NCI-H446 (cell line): ENCODE measurements at regions not wholly inside any gene's neighbourhood (a gene's known extent, or its start where the extent isn't known, plus 50 kb on each side); places are given as distances from the start of the nearest gene placed in this dataset.

Experiments
- DNase-seq, 2 experiments: peaks; one replicate each; lab custom pipeline; 2025; lab: John Stamatoyannopoulos, UW

GRCh38 chr17:34527908-34528470 is 51.4 kb upstream of the TMEM132E start:
- no peak for DNase-seq

DNA sequence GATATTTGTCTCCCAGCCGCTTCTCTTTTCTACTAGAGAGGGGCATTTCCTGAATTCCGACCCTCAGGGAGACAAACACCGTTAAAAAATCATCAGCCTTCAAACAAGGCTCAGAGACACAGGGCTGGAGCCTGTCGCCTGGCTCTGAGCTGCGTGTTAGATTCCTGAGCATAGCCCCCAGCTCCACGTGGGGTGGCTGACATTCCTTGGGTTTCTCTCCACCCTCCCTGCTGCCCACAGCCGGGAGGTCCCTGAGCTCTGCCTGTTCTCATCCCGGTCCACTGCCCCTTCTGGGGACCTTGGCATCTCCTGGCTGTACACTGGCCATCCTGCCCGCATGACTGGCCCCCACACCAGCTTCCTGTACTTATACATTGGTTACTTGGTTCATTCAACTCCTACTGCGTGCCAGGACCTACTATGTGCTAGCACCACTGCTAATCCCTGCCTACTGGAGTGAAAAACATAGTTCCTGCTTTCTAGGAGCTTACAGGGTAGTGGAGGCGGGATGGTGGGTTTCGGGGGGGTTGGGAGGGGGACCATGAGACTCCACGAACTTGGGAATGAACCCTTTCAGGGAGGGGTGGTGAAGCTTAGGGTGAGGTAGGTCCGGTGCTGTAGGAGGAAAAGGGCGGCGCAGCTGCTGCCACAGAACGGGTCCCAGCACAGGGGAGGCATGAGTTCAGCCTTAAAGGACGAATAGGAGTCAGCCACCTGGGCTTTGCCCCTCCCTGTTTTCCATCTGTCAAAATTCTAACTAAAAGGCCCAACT is 52.1 kb upstream of the TMEM132E start:
- no peak for DNase-seq

GRCh38 chr17:34525651-34526050 is 53.7 kb upstream of the TMEM132E start:
- no peak for DNase-seq

- no peak for DNase-seq
Observed at GRCh38 chr17:34521955-34522354, 57.4 kb upstream of the TMEM132E start.

DNA sequence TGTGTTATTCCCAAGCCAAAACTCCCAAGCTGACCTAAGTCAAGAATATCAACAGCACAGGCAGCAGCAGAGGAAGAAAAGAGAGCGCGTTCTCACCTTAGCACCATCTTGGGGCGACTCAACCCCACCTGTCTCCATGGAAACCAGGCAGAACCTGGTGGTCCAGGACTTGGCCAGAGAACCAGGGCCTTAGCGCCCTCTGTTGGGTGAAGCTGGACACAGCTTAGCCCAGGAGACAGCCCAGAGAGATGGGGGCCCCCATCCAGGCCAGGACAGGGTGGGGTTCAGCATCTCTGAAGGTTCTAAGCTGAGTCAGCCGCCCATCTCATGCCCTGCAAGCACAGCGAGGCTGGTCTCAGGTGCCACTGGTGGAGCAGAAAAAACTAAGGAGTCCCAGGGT is 60.1 kb upstream of the TMEM132E start:
- DNase-seq, result no peak

- no peak for DNase-seq
Observed at GRCh38 chr17:34517406-34517805, 62.0 kb upstream of the TMEM132E start.

DNA sequence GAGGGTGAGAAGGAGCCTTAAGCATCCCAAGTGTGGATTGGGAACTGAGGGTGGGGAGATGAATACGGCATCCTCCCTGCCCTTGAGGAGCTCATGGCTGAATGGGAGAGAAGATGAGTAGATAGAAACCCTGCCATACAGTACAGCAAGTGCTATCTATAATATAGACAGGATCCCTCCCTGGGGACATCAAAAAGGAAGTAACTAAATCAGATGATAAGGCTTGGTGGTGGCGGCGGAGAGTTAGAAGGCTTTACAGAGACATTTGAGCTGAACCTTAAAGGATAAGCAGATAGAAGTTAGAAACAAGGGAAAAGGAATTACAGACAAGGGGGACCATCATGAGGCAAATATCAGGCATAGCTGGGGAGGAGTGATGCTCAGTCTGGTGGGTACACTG is 67.5 kb upstream of the TMEM132E start:
- no peak for DNase-seq

- no peak for DNase-seq
Observed at GRCh38 chr17:34511265-34511664, 68.1 kb upstream of the TMEM132E start.

- no peak for DNase-seq
Observed at GRCh38 chr17:34504814-34505484, 74.4 kb upstream of the TMEM132E start.

DNA sequence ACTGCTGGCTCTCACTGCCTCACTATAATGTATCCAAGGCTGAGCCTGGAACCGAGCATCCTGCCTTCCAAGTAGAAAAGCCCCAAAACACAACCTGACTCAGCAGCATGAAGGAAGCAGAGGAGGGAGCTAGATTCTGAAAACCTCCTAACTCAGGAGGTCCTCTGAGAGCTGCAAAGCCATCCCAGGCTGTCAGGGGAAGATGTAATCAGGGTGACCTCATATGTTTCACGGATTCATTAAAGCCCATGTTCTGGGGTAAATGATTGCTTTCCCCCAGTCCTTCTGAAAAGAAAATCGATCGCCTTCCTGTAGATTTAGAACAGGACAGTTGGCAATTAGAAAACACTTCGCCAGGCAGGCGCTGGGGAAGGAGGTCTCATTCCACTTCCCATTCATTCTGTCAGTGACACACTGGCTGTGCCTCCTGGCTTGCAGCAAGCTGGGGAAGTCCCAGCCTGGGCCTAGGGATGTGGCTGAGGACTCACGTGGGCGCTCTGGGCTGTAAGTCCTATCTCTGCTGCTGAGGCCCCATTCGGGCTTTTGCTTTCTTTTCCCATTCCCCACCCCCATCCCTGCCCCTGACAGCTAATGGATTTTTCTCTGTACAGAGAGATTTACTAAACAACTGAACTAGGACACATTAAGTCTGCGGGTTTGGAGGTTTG is 75.7 kb upstream of the TMEM132E start:
- no peak for DNase-seq

DNA sequence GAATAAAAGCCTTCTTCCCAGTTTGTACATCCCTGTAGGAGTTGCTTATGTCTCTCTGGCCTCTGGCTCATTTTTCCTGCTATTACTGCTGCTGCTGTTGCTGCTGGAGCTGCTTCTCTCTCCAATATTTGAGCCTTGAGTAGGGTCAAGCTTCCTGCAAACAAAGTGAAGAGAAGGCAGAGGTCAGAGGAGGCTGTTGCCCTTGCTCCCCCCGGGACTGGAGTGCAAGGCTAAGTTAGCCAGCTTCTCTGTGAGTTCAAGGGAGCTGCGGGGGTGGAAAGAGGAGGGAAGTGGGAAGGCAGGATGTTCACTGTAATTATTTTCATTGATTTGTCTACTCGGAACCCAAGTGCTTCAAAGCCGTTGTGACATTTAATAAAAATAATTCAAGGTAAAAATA is 77.0 kb upstream of the TMEM132E start:
- no peak for DNase-seq

DNA sequence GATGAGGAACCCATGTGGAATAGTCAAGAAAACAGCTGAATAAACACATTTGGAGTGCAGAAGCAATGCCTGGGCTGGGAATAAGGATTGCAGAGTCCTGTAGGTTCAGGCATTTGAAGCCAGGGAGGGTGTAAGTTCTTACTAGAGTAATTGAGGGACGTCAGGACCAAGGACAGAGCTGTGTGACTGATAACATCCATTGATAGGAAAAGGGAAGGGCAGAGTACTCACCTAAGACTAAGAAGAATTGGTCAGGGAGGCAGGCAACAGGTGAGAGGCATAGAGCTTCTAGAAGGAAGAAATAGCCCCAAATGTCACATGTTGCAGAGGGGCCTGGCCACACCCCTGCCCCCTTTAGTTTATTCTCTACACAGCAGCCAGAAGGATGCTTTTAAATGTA is 79.8 kb upstream of the TMEM132E start:
- DNase-seq, result no peak

DNA sequence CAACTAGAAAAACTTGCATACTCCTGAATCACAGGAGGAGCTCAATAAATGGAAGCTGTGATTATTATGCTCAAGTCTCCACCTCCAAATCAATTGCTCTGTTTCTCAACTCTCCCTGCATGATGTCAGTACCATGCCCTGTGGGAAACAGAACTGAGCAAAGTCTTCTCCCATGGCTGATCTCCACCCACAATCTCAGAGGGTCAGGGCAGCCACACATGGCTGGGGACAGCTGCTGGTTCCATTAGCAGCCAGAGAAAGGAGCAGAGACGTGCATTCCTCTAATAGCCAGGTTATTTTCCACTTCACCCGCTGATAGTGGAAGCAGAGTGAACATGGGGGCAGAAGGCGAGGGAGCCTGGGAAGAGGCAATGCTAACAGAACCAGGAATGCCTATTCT is 85.5 kb upstream of the TMEM132E start:
- DNase-seq, result no peak

- no peak for DNase-seq
Observed at GRCh38 chr17:34487626-34488025, 91.8 kb upstream of the TMEM132E start.

DNA sequence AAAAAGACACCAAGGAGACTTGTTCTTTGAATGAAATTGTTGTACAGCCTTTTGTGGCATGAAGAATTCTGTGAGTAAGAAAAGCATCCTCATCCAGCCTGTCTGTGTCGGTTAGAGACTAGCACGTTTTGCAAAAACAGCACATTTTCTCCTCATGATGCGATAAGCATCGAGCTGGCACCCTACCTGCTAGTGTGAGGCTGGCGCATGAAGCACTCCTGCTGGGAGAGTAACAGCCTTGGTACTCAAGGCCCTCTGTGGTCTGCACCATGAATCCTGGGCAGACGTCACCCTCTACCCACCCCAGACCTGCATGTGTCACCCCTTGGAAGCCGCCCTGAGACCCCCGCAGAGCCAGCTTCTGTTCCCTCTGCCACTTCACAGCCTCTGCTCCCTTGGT is 92.6 kb upstream of the TMEM132E start:
- DNase-seq, result no peak

GRCh38 chr17:34485999-34486398 is 93.4 kb upstream of the TMEM132E start:
- no peak for DNase-seq

- no peak for DNase-seq
Observed at GRCh38 chr17:34484193-34484733, 95.1 kb upstream of the TMEM132E start.

- no peak for DNase-seq
Observed at GRCh38 chr17:34482730-34483129, 96.7 kb upstream of the TMEM132E start.

GRCh38 chr17:34481779-34482178 is 97.6 kb upstream of the TMEM132E start:
- no peak for DNase-seq

GRCh38 chr17:34479371-34479770 is 100.0 kb upstream of the TMEM132E start:
- no peak for DNase-seq

GRCh38 chr17:34478244-34478643 is 101.1 kb upstream of the TMEM132E start:
- DNase-seq, result no peak

DNA sequence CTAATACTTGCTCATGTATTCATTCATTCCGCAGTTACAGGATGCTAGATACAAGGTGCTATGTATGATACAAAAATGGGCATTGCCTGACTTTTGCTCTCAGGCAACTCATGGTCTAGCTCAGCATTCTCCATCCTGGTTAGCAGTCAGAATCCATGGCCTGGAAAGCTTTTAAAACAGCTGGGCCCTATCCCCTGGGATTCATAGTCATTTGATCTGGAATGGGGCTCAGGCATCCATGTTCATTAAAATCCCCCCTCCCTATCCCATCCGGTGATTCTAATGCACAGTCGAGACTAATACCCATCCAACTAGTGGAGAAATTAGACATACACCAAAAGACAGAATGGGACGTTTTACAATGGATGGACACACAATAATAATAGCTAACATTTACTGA is 104.1 kb upstream of the TMEM132E start:
- no peak for DNase-seq

DNA sequence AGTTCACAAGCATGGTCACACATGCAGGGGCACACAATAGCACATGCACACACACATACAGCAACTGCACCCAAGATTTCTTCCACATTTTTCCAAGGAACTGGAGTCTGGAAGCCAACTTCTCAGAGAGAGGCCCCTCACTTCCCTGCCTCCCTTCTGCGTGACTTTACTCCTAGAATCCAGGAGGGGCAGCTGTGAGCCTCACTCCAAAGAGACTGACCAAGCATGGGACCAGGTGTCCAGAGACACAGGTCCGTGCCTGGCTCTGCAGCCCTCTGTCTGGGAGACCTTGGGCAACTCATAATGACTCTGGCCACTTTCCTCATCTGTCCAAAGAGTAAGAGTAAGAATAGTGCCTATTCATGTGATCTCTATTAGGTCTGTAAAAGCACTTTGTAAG is 104.7 kb upstream of the TMEM132E start:
- DNase-seq, result no peak
